CD1c-positive myeloid dendritic cell (primary cell): ENCODE measurements at regions not wholly inside any gene's neighbourhood (a gene's known extent, or its start where the extent isn't known, plus 50 kb on each side); places are given as distances from the start of the nearest gene placed in this dataset.

Experiments used
- DNase-seq: peaks from one replicate; pipeline ENCODE4 v3.0.0-alpha.2; 2016; ENCODE audit errors: extremely low spot score

- DNase-seq: no peak
These were observed 68.0 kb downstream of the MYCN start for GRCh38 chr2:16008331-16008850.

DNA sequence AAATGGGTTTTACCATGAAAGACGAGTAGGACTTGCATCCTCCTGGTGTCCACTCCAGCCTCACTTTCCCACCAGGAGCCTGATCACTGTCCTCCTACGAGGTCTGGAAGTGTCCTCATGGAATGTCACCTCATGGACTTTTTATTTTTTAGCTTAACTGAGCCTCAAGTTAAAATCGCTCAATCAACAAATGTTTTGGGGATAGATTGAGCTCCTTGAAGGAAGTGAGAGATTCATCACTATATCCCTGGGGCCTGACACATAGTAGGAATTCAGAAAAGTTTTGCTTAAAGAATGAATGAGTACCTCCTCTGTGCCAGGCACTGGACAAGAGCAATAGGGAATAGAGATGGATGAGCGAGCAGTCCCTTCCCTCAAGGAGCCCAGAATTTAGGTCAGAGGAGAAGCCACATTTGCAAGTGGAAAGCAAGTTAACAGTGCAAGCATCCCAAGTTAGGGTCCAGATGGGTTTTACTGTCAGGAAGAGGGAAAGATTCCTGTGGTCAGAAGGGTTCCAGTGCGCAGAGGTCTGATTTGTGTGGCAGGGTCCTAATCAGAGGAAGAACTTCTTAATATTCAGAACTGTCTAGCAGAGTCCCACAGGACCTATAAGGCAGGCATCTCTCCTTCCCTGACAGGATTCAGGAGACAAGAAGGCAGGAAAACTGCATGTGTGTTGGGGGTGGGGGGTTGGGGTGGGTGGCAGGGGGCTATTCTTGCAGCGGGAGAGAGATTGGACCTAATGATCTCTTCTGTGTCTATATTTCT is 67.0 kb downstream of the MYCN start:
- DNase-seq: no peak

DNA sequence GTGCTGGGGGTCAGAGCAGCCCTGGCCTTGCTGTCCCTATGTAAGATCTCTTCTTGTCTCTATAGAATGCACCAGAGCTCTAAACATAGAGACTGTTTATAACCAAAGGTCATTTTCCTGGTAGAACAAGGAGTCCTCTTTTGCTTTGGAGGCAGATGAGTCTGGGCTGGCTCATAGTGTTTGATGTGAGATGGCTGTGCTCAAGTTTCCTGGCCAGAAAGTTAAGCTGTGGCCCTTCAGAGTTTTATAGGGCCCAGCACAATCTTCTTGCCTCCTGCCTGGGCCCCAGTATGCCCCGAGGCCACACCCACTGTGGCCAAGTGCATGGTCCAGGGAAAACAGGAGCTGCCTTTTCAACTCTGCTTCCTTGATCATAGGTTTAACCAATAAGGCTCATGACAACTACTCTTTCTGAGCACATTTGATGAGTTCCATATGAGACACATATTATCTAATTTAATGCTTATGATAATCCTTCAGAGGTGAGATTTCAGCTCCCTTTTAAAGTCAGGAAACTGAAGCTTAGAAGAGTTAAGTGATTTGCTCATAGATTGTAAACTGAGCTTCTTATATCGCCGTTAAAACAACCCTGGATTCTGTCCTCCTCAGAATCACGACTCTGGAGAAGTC is 66.3 kb downstream of the MYCN start:
- DNase-seq: no peak

- DNase-seq: peak; percentile 79
These were observed 65.6 kb downstream of the MYCN start for GRCh38 chr2:16005816-16006536.

DNA sequence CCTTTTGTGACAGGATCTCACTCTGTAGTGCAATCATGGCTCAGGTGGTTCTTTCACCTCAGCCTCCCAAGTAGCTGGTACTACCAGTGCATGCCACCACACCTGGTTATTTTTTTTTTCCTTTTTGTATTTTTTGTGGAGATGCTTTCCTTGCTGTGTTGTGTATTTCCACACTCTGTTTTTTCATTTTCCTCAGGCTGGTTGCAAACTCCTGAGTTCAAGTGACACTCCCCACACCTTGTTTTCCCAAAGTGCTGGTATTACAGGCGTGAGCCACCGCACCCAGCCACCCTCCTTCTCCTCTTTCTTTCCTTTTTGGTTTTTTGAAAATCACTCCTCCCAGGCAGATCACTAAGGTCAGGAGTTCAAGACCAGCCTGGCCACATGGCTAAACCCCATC is 65.0 kb downstream of the MYCN start:
- no peak for DNase-seq

DNA sequence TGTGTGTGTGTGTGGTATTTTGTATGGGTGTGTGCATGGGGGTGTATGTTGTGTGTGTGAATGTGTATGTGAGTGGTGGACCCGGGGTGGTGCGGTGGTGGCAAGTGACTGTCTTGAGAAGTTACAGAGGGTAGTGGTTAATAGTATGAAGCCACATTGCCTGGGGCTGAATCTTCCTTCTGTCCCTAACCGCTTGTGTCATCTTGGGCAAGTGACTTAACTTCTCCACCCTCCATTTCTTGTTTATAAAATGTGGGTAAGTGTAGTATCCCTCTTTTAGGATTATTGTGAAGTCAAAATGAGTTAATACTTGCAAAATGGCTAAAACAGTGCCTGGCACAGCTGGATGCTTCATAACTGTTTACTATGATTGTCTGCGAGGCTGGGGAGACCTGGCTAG is 63.5 kb downstream of the MYCN start:
- no peak for DNase-seq

GRCh38 chr2:16003152-16003551 is 62.8 kb downstream of the MYCN start:
- DNase-seq: no peak

DNA sequence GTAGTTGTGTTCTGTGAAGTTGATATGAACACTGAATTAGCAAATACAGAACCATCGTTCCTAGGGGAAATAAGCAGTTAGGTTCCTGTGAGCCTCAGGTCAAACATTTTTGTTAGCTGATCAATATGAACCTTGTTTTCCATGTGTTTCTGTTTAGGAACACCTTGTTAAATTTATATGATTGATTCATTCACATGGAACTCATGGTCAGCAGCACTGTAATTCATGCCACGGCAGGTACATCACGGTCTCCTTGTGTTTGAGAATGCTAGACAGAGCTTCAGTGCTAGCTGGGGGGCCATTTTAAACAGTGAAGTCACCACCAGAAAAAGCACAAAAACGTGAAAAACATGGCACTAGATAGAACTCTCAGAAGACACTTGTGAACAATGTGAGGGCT is 62.2 kb downstream of the MYCN start:
- DNase-seq: no peak

GRCh38 chr2:16002144-16002543 is 61.8 kb downstream of the MYCN start:
- no peak for DNase-seq

DNA sequence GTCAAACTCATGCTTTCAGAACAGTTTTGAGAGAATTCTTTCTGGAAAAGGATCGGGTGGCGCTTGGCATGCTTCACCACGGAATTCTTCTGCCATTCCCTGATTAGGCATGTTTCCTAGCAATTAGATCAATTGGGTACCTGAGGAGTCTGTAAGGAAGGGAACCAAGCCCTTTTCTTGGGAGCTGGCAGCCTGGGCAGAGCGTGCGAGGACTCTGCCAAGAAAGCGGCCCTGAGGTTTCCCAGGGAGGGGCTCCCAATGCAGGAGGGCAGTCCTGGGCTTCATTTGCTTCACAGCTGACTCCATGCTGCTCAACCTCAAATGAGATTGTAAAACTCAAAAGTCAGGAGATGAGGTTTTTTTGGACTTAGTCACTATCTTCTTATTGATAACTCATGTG is 60.3 kb downstream of the MYCN start:
- no peak for DNase-seq

- no peak for DNase-seq
These were observed 59.5 kb downstream of the MYCN start for GRCh38 chr2:15999596-16000469.

- no peak for DNase-seq
These were observed 57.5 kb downstream of the MYCN start for GRCh38 chr2:15997728-15998280.

GRCh38 chr2:15996536-15997423 is 56.4 kb downstream of the MYCN start:
- DNase-seq: no peak
